Neuron (in vitro differentiated cells): ENCODE measurements at regions not wholly inside any gene's neighbourhood (a gene's known extent, or its start where the extent isn't known, plus 50 kb on each side); places are given as distances from the start of the nearest gene placed in this dataset.

Experiments
- H2AFZ ChIP-seq: one replicate; pipeline ENCODE4 v1.6.1; 2013; ENCODE audit warnings: low read depth, mild to moderate bottlenecking, inconsistent platforms, low read length, moderate library complexity
- H3K27me3 ChIP-seq: one replicate; pipeline ENCODE4 v1.6.1; 2013; ENCODE audit warnings: low read length; ENCODE audit not compliant: insufficient read depth
- H3K36me3 ChIP-seq: one replicate; pipeline ENCODE4 v1.6.1; 2013; ENCODE audit warnings: low read length; ENCODE audit not compliant: insufficient read depth
- H3K4me1 ChIP-seq: one replicate; pipeline ENCODE4 v1.6.1; 2013; ENCODE audit warnings: low read length; ENCODE audit not compliant: insufficient read depth
- H3K4me3 ChIP-seq: 2 replicates; pipeline ENCODE4 v1.5.1; 2013; ENCODE audit warnings: mild to moderate bottlenecking, low read length, moderate library complexity
- H3K9me3 ChIP-seq: one replicate; pipeline ENCODE4 v1.6.1; 2013; ENCODE audit warnings: low read length

DNA sequence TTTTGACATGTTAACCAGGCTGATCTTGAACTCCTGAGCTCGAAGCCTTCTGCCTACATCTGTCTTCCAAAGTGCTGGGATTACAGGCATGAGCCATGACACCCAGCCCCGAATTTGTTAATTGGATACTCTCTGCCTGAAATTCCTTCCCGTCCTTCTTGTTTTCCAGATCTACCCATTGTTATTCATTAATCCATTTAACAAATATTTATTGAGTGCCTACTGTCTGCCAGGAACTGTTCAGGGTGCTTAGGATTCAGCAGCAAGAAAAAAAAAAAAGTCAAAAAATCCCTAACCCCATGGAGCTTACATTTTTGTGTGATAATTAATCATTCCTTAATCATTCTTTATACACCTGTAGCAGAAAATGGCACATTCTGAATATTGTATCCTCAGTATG is 206.8 kb upstream of the FOXD3 start:
- H2AFZ ChIP-seq: no peak overlapping the region
- H3K27me3 ChIP-seq: peaks cover 11% of the 10 kb centered on the region
- H3K4me3 ChIP-seq: no peak overlapping the region
- no peaks in the 10 kb centered on the region for H3K36me3 ChIP-seq
- H3K4me1 ChIP-seq: no peaks in the 10 kb centered on the region
- no peaks in the 10 kb centered on the region for H3K9me3 ChIP-seq

DNA sequence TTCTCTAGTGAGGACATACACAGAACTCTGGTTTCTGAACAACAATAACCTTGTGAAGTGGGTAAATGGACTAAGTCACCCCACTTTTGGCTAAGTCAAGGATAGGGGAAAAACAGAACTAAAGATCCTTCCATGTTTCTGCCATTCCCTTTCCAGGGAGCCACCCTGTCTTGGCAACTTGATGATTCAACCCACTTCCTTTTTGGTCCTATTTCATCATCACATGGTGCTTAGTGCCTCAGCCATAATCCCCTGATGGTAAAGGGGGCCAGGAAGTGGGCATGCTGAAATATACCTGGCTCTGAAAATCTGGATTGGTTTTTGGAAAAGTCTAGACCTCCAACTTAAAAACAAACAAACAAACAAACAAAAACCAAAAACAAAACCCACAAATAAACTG is 206.4 kb upstream of the FOXD3 start:
- no peaks in the 10 kb centered on the region for H3K4me1 ChIP-seq
- H3K27me3 ChIP-seq: peaks cover 11% of the 10 kb centered on the region
- H3K9me3 ChIP-seq: no peaks in the 10 kb centered on the region
- H3K36me3 ChIP-seq: no peaks in the 10 kb centered on the region
- no peak overlapping the region for H2AFZ ChIP-seq
- no peak overlapping the region for H3K4me3 ChIP-seq

DNA sequence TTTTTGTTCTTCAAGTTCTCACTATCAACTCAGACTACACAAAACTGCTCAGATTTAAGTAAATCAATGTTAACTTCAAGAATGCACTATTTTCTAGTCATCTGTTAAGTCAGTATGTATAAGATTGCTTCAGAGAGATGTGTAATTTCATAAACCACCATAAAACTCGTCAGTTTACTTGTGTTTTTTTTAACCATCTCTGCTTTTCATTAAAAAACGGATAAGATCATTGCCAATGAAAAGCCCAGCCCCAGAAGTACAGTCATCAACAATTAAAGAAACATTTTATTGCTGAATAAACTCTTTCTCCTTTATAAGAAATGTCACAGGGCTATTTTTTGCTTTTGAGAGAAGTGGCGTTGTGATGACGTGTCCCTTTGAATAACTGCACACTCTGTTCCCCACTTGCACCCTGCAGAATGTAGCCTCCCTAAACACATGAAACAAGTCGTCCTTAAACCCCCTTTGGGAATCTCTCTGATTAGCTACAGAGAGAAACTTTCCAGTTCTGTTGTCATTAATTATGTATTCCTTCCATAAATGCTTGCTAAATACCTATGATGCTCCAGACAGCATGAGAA is 202.7 kb upstream of the FOXD3 start:
- Histone ChIP-seq H3K27me3 (peaks cover 7% of the 10 kb centered on the region), H3K9me3 (no peaks in the 10 kb centered on the region), H2AFZ (no peak overlapping the region), H3K4me1 (no peaks in the 10 kb centered on the region), H3K36me3 (no peaks in the 10 kb centered on the region), H3K4me3 (no peak overlapping the region)

DNA sequence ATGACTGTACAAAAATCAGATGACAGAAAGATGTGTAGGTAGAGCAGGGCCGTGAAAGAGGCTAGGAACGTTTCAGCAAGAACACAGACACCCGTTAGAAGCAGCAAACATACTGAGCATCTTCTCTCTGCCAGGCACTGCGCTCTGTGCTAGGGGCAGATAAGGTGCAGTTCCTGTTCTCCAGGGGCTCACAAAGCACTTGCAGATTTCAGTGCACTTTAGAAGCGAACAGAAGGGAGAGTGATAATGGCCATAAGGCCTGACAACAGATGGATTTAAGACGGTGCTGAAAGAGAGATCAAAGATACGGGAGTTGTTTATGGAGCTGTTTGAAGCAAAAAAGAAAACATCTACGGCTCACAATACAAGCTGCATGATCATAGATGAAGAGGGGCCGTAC is 200.3 kb upstream of the FOXD3 start:
- Histone ChIP-seq H3K9me3 (no peaks in the 10 kb centered on the region), H3K27me3 (peaks cover 7% of the 10 kb centered on the region), H3K4me3 (no peak overlapping the region), H2AFZ (no peak overlapping the region), H3K36me3 (no peaks in the 10 kb centered on the region), H3K4me1 (no peaks in the 10 kb centered on the region)

DNA sequence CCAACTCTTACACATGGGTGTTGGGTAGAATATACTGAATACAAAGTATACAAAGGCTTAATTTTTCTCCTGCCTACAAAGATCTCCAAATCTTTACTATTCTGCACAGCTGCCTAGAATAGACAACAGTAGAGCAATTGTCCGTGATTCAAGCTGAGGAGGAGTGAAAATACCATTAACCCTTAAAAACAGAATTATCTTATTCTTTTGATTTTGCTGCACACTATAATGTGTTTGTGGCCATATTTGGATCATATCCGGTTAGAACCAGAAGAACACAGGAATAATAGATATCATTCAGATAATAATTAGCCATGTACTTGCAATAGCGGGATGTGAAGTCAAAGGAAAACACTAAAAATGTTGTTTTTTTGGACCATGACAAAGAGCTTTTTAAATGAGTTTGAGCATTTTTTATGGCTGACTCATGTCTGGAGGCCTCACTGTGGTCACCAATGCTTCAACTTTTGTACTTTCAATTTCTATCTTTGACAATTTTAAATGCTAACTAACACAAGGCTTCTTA is 197.6 kb upstream of the FOXD3 start:
- no peak overlapping the region for H2AFZ ChIP-seq
- no peaks in the 10 kb centered on the region for H3K9me3 ChIP-seq
- H3K4me1 ChIP-seq: no peaks in the 10 kb centered on the region
- no peak overlapping the region for H3K4me3 ChIP-seq
- H3K36me3 ChIP-seq: no peaks in the 10 kb centered on the region
- peaks cover 16% of the 10 kb centered on the region for H3K27me3 ChIP-seq

DNA sequence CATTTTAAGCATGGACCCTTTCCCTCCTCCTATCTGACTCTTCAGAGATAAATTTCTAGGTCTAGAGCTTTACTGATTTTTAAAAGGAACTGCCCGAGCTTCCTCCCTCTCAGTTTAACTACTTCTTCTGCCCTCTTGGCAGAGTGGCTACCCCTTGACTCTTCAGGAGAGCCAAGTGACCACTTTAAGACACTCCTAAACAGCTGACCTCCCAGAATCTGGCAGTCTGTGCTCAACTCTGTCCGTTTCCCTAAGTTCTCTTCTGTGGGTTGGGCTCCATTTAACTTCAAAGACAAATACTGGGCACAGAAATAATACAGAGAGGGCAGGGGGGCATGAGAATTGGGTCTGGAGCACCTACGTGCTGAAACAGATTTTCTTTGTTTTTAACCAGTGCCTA is 196.3 kb upstream of the FOXD3 start:
- no peaks in the 10 kb centered on the region for H3K9me3 ChIP-seq
- no peaks in the 10 kb centered on the region for H3K4me1 ChIP-seq
- peaks cover 21% of the 10 kb centered on the region for H3K27me3 ChIP-seq
- H3K4me3 ChIP-seq: no peak overlapping the region
- H2AFZ ChIP-seq: no peak overlapping the region
- H3K36me3 ChIP-seq: no peaks in the 10 kb centered on the region

DNA sequence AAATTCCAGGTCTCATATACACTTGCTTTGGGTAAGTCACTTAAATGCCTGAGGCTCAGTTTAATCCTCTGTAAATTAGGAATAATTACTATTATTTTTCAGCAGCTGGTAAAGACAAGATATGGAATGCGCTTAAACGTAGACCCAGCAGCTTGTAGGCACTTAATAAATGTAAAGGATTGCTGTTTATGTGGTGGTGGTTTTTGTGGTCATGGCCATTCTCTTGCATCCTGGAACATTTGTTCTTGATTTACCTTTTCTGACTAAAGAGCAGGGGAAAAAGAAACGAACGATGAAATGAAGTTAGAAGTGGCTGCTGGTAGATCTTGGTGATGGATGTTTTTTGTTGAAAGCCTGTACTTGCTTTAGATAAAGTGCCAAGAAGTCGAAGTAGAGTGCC is 195.0 kb upstream of the FOXD3 start:
- no peaks in the 10 kb centered on the region for H3K36me3 ChIP-seq
- H2AFZ ChIP-seq: no peak overlapping the region
- no peaks in the 10 kb centered on the region for H3K9me3 ChIP-seq
- H3K4me1 ChIP-seq: no peaks in the 10 kb centered on the region
- peaks cover 23% of the 10 kb centered on the region for H3K27me3 ChIP-seq
- no peak overlapping the region for H3K4me3 ChIP-seq

DNA sequence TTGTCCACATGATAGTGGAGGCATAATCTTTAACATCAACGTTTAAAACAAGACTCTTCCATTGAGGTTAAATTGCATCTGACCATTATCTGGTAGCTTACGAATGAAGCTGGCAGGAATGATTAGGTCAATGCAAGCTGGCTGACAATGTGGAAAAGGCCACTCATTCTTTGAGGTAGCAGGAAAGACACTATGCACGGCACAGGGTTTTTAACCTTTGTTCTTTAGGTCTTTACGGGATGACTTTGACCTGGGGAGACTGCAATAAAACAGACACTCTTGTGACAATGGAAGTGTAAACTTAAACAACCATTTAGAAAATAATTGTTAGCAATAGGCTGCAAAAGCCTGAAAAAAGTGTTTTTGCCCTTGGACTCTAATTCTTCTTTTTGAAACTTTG is 193.8 kb upstream of the FOXD3 start:
- no peaks in the 10 kb centered on the region for H3K36me3 ChIP-seq
- no peak overlapping the region for H2AFZ ChIP-seq
- no peaks in the 10 kb centered on the region for H3K9me3 ChIP-seq
- H3K27me3 ChIP-seq: peaks cover 20% of the 10 kb centered on the region
- no peaks in the 10 kb centered on the region for H3K4me1 ChIP-seq
- no peak overlapping the region for H3K4me3 ChIP-seq

DNA sequence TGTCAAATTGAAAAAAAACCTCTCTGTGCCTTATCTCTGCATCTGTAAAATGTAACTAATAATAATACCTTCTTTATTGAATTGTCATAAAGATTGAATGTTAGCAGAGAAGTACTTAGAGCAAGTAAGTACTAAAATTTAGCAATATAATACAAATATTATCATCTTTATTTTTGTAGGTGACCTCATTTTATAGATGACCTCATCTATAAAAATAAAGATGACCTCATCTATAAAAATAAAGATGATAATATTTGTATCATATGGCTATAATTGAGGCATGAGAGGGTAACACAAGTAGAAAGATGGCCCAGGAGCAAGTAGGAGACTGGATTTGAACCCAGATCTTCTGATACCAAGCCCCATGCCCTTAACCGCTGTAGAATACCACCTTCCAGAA is 193.2 kb upstream of the FOXD3 start:
- no peaks in the 10 kb centered on the region for H3K9me3 ChIP-seq
- no peaks in the 10 kb centered on the region for H3K4me1 ChIP-seq
- no peak overlapping the region for H2AFZ ChIP-seq
- peaks cover 23% of the 10 kb centered on the region for H3K27me3 ChIP-seq
- no peak overlapping the region for H3K4me3 ChIP-seq
- no peaks in the 10 kb centered on the region for H3K36me3 ChIP-seq

DNA sequence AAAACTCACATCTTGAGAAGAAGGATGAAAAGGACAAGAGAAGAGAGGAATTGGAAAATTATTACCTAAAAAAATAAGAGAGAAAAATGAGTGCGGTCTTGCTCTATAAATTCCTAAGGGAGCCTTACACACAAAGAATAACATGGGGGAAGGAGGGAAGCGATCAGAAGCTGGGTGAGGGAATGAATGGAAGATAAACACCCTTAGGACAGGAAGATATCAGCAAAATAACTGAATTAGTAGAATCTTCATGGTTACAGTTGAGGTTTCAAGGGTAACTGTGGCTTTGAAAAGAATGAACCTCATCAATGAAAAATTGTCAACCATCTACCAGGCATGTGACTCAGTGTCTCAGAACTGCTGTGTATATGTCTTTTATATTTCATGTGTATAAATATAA is 192.5 kb upstream of the FOXD3 start:
- Histone ChIP-seq H3K36me3 (no peaks in the 10 kb centered on the region), H3K9me3 (no peaks in the 10 kb centered on the region), H2AFZ (no peak overlapping the region), H3K4me1 (no peaks in the 10 kb centered on the region), H3K4me3 (no peak overlapping the region), H3K27me3 (peaks cover 25% of the 10 kb centered on the region)

DNA sequence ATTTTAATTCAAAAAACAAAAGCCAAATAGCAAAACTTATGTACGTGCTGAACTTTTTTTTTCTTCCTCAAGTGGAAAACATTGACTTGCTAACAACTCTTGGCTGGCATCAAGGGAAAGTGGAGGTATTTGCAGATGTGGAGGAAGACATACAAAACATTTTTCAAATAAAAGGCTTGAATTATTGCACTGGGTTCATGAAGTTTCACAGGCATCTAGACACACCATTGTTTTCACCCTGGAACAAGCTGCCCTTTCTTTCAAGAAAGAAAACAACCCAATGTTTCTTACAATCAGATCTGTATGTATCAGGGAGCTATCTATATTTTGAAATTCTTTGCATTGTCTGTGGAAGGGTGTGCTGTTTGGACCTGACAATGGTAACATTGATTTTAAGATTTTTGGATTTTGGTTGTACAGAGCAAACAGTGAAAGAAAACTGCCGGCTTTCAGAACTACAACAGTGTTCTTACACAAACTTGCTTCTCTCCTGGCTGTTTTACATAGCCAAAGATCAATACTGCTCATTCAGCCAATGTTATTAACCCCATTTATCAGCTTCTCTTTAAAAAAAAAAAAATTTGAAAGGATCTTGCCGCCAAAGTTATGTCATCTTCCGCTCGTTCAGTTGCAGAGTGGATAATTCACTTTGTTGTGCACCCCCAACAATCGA is 187.7 kb upstream of the FOXD3 start:
- no peaks in the 10 kb centered on the region for H3K36me3 ChIP-seq
- no peak overlapping the region for H2AFZ ChIP-seq
- H3K4me1 ChIP-seq: peaks cover 2% of the 10 kb centered on the region
- H3K27me3 ChIP-seq: peaks cover 16% of the 10 kb centered on the region
- H3K4me3 ChIP-seq: no peak overlapping the region
- no peaks in the 10 kb centered on the region for H3K9me3 ChIP-seq

DNA sequence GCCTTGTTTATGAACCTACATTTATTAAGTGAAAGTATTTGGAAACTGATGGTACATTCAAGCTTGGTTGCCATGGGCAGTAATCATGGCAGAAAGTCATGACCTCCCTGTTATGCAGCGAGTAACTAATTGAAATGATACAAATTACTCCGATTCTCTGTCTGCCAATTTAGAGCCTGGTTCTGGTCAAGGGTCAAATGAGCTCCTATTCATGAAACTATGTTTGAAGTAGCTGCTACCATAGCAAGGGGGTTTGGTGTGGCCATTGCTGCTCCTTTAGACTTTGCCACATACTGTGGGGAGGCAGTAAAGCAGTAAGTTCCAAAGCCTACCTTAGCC is 187.2 kb upstream of the FOXD3 start:
- peaks cover 2% of the 10 kb centered on the region for H3K4me1 ChIP-seq
- no peak overlapping the region for H3K4me3 ChIP-seq
- H3K36me3 ChIP-seq: no peaks in the 10 kb centered on the region
- no peaks in the 10 kb centered on the region for H3K9me3 ChIP-seq
- no peak overlapping the region for H2AFZ ChIP-seq
- H3K27me3 ChIP-seq: peaks cover 16% of the 10 kb centered on the region

DNA sequence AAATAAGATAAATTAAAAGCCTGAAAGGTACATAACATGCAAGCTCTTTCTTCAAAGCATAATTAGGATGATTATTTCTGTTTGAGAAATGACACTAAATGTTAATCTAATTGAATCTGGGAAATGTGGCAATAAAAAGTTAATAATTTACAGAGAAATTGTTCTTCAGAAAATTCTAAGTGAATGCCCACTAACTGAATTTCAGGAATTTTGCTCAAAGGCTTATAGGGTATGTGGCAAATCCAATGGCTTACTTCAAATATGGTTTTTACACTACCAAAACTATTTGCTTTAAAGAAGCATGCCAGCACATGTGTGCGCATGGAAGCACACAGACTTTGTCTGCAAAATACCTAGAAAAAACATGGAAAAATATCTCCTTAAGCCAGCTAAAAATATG is 186.6 kb upstream of the FOXD3 start:
- Histone ChIP-seq H3K36me3 (no peaks in the 10 kb centered on the region), H3K4me3 (no peak overlapping the region), H2AFZ (no peak overlapping the region), H3K9me3 (no peaks in the 10 kb centered on the region), H3K27me3 (peaks cover 15% of the 10 kb centered on the region), H3K4me1 (peaks cover 2% of the 10 kb centered on the region)

DNA sequence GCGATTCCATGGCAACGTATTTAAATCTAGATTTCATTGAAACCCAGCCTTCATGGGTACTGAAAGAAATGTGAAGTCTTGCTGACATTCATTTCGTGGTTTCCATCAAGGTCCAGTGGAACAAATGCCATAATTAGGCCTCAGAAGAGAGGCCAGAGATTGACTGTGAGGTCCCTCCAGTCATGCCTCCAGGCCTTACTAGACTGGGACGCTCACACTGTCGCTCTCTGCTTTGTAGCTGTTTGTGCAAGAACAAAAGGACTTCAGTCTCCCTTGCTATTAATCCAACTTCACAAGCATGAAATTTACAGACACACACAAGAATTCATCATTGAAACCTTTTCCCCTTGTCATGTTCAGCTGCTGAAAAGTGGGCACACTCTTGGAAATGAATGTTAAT is 180.4 kb upstream of the FOXD3 start:
- H3K36me3 ChIP-seq: no peaks in the 10 kb centered on the region
- no peaks in the 10 kb centered on the region for H3K4me1 ChIP-seq
- H3K9me3 ChIP-seq: no peaks in the 10 kb centered on the region
- no peak overlapping the region for H2AFZ ChIP-seq
- H3K27me3 ChIP-seq: peaks cover 3% of the 10 kb centered on the region
- no peak overlapping the region for H3K4me3 ChIP-seq
